Femur (tissue), 1 donor: ENCODE measurements at regions not wholly inside any gene's neighbourhood (a gene's known extent, or its start where the extent isn't known, plus 50 kb on each side); places are given as distances from the start of the nearest gene placed in this dataset.

Source experiments
- DNase-seq: peaks from one replicate; pipeline ENCODE4 v3.0.0-alpha.2; 2017

DNA sequence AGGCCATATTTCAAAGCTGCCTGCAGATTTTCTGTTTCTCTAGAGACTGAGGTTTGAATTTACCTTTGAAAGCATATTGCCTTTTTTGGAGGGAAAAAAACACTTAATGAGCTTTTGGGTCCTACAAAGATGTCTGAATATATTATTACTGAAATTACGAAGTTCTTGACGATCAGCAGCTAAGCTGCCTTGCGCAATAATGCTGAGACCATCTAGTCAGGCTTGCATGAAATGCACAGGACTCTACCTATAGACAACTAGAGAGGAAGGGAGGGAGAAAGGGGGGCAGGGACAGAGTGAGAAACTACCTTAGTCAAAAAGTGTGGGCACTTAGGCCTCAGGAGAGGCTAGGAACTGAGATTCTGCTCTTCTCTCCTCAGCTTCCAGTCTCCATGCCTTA lies 175.9 kb upstream of the KIF2A start:
- DNase-seq: no peak

DNA sequence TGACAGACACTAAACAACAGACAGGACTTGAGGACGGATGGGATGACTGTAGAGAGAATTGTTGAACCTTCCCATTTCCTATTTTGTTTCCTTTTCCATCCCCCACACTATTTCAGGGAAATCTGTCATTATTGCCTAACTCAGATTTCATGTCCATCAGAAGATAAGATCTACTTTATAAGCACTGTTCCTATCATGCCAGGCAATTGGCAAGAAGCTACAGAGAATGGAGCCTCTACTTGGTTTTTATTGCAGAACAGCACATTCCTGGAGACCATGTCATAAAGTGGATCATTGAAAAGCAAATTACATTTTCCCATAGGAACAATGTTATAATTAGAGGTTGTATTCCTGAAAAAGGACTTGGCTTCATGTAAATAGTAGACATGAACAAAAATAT lies 173.7 kb upstream of the KIF2A start:
- DNase-seq: no peak

DNA sequence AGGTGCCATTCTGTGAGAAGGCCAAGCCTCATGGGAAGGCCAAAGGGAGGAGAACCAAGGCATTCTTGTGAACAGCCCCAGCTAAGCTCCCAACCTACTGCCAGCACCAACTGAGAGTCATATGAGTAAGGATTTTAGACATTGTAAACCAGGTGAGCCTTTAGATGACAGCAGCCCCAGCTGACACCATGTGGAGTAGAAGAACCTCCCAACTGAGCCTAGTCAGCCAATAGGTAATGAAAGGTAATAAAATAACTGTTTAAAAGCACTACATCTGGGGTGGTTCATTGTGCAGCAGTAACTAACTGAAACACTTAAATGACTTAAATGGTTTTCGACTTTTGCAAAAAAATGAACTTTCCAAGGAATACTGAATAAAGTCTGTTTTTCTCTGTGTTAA lies 172.6 kb upstream of the KIF2A start:
- no peak for DNase-seq

DNA sequence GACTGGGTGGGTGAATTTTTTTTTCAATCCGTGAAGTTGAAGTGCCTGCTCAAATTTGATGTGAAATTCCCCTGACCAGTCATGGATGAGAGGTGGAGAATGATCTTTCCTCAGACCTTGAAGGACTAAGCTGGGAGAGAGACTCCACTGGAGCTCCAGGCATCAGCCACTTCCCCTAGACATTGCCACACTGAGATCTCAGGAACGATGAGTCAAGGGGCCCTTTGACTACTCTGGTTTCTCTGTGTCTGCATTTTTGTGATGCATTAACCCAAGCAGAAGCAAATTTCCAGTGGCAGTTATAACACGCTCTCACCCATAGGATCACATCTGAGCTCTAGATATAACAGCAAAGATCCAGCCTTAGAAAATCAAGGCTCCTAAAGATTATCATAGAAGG lies 171.2 kb upstream of the KIF2A start:
- DNase-seq: no peak

DNA sequence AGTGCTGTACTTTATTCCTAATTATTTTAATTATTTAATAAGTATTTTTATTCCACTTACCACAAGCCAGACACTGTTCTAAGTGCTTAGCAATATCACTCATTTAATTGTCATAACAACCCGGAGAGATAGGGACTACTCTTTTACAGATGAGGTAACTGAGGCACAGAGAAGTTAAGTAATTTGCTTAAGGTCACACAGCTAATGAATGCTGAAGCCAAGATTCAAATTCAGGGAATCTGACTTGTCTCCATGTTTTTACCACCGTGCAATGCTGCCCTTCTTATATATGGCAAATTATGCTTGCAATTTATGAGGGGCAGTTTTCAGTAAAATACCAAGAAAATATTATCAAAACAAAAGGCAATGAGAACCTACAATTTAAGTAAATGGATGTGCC lies 168.4 kb upstream of the KIF2A start:
- DNase-seq: no peak

DNA sequence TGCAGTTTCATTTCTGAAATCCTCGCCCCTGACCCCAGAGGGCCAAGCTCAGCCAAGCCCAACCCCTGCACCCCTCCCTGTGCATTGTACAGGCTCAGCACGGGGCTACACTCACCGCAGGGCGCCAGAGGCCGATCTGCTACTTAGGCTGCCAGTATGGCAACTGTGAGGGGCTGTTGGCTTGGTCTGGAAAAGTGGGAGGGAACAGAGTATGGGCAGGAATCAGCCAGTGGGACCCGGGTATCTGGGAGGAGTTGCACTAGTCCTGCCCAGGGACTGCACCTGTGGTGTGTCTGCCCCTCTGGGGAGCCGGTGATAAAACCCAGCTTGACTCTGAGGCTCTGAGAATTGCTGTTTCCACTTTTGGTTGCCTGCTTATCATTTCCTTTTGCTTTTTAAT lies 167.4 kb upstream of the KIF2A start:
- no peak for DNase-seq

DNA sequence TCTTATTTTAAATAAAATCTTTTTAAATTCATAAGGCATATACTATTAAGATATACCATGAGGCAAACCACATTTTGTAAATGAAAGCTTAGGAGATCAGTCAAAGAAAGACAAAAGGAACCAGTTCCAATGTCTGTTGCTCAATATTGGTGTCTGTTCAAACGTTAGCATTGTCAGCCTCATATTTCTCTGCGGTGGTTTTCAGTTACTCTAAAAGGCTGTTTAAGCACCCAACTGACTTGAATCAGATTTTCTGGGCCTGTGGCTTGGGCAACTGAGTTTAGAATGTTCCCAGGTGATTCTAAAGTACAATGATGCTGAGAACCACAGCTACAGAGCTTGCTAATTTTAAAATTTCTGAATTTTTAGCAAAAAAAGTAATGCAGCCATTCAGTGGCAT lies 166.3 kb upstream of the KIF2A start:
- no peak for DNase-seq

DNA sequence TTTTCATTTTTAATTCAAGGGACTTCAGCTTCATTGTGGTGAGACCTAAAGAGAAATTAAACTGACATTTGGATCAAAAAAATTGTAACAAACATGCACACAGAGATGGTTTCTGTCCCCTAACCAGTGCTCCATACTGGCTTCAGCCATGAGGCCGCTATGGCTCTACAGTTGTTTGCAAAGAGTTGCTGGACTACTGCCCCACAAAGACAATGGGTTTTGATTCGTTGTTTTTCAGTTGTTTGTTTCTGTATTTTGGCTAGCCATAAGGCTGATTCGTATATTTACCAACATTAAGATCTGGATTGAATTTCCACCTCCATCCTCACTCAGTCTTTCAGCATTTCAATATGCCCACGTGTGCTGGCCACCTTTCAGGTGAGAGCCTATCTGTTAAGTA lies 163.7 kb upstream of the KIF2A start:
- no peak for DNase-seq

DNA sequence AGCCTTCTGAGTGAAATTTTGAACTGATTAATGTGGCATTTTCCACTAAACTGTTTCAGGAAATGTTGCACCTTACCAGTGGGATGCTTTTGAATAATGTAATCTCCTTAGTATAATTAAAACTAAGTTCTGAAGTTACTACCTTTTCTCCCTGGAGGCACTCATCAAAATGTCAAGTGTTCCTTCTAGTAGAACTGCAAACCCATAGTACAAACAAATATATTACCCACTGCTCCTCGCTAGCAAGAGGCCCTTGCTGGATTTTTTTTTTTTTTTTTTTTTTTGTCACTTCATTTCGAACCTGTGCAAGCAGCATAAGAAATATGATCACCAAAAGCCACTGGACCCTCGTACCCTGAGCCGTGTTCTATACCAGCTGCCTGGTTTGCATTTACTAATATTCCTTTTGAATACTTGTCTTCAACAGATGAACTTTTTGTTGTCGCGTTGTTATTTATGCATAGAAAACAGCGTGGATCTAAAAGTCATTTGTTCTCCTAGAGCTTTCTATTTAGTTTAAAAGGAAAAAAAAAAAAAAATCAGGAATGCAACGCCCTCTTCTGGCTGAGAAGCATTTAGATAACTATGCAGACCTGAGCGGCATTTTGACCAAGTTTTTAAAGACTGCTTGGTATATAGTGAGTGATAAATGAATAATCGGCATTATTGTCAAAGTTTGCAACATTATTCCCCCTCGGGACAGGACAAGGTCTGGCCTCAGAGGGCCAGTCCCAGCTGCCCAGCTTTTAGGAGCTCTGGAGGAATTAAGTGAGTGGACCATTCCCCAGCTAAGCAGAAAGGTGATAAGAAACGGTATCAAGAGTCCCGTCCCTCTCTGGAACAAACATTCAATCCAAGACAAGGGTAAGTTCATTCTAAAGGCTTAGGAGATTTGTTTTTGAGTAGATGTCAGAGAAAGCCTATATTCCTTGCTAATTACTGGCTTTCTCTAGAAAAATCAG lies 162.5 kb upstream of the KIF2A start:
- no peak for DNase-seq

DNA sequence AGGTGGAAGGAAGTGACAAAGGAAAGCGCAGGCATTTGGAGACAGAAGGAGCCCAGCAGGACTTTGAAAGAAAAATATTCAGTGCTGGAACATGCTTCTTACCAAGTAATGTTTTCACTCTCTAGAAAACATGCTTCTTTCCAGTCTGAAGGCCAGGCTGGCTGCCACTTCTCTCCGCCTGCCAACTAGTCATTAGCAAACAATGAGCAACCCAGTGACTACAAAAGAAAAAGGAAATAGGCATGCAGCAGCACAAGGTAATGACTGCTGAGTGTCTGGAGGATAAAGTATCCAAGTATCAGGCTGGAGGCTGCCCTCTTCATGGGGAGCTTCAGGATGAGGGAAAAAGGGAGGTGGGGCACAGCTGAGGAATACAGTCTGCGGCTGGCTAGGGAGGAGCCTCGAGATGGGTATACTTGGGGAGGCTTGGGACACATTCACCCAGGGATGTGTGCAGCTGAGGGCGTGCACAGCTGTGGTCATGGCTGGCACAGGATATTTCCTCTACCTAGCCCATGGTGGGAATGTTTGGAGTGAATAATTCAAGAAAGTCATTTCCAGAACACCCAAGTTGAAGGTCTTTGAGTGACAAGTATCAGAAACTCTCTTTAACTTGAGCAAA lies 161.5 kb upstream of the KIF2A start:
- DNase-seq: no peak

DNA sequence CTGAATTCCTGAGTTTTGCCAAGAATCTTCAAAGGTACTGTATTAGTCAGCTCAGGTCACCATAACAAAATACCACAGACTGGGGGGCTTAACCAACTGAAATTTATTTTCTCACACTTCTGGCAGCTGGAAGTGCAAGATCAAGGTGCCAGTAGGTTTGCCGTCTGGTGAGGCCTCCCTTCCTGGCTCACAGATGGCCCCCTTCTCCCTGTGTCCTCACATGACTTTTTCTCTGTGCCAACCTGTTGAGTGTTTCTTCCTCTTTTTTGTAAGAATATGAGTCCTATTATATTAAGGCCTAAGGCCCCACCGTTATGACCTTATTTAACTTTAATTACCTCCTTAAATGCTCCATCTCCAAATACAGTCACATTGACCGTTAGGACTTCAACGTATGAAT lies 156.1 kb upstream of the KIF2A start:
- no peak for DNase-seq

DNA sequence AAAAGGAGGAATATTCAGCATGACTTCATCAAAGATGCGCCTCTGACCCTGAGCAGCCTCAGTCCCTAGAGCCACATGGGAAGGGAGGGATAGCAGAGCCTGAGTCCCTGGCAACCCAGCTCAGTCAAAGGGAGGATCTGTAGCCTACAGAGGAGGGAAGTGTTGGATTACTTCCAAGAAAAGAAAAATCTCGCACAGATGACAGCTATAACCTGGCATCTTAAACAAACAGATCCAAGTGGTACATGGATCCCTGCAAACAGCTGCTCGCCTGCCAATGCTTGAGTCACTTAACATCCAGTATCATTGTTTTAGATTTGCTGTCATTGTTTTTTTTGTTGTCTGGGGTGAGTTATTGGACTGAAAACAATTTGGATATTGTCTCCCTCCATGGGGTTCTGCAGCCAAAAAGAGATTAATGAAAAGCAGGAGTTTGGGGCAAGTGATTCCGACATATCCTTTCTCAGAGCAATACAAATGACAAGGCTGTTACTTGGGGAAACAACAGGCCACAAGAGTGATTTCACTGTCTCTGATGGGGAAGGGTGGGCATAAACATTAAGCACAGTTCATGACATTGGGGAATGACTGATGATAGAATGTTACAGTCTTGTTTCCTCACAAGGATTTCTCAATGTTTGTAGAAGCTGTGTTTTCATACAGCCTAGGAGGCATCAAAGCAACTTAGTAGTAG lies 153.5 kb upstream of the KIF2A start:
- DNase-seq: no peak

DNA sequence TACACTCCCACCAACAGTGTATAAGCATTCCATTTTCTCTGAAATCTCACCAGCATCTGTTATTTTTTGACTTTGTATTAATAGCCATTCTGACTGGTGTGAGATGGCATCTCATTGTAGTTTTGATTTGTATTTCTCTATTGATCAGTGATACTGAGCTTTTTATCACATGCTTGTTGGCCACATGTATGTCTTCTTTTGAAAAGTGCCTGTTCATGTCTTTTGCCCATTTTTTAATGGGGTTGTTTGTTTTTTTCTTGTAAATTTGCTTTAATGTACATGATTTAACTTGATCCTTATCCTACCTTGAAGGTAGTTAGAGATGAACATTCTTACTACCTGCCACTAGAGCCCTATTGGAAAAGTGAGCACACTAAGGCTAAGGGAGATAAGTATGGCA lies 151.2 kb upstream of the KIF2A start:
- DNase-seq: no peak

DNA sequence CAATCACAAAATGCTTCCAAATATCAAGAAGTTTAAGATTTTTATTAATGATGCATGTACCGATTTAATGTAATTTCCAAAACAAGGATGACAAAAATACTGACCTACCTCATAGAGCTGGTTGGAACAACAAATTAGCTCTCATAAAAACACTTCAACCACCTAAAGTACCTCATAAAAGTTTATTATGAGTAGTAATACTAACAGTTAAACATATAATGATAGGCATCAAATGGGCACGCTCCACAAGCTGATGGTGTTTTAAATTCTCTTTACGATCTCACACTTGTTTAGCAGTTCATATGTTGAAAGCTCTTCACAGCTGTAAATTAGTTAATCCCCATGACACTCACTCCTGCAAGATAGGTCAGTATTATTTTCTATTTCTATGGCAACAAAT lies 150.0 kb upstream of the KIF2A start:
- DNase-seq: no peak

DNA sequence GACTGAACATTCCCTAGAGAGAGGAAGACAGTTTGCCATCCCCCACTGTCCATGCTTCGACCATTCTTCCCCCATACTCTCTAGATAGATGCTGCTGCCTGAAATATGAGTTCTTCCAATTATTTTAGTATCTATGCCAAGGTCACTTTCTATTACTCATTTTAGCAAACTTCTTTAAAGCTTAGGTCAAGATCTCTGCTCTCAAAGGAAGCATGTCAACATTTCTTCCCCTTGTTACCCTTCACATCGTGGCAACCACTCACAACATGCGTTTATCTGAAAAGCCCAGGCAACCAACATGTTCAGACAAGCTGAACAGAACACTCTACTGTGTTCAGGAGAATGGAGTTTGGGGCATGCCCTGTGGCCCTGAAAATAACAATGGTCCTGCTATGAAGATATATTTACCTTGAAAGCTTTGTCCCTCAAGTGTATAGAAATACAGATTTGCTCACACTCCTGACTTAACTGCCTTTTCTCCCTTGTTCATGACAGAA lies 138.4 kb upstream of the KIF2A start:
- DNase-seq: no peak

DNA sequence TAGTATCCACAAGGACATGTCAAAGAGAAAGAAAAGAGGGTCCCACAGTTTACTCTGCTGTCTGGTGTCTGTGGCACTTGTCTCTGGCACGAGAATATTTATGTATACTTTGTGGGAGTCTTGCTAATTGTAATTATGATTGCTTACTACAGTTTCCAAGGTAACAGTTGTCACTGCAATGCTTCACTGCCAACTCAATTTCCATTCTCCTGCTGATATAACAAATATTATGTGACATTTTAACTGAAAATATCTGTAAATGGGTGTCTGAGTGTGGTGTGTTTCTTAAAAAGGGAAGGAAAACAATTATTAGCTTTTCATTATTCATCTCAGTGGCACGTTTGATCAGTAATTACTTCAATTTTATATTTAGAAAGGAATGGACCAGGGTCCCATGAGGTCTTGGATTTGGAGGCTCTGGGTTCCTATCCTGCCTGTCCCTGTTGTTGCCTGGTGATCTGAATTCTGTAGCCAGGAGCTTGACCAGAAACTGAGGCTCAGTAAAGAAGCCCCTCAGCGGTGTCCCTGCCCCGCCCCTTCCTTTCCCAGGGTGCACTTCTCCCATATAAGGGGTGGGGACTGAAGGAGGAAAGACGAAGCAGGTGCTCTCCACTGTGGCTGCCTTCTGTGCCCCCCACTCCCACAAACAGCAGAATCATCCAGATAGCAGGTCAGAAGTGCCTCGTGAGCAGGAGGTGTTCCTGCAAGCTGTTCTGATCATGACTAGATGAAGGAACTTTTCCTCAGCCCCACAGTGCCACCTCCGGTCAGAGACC lies 137.3 kb upstream of the KIF2A start:
- DNase-seq: no peak

DNA sequence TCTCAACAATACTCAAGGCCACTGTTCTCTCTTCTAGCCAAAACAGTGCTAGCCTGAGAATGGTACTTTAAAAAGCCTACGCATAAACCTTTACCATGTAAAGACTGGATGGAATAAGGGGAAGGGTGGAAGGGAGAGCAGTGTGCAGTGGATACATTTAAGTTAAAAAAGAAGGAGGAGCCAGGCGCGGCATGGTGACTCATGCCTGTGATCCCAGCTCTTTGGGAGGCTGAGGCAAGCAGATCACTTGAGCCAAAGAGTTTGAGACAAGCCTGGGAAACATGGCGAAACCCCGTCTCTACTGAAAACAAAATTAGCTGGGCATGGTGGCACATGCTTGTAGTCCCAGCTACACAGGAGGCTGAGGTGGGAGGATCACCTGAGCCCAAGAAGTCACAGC lies 127.7 kb upstream of the KIF2A start:
- DNase-seq: no peak

DNA sequence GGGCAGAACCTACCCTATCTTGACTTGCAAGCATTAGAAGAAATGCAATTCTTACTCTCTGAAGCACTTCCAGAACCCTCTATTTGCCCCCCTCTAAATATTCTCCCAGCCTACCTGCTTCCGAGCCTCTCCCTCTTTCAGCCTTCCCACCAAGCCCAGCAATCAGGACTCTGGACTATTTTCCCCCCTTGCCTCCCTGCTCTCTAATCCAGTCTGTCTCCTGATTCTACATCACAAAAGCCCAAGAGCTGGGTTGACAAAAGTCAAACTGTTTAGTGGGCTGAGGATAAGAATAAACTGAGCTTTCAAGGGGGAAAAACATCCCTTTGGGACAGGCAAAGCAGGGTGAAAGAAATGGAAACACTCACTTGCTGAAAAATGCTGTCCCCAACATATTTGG lies 123.2 kb upstream of the KIF2A start:
- no peak for DNase-seq

DNA sequence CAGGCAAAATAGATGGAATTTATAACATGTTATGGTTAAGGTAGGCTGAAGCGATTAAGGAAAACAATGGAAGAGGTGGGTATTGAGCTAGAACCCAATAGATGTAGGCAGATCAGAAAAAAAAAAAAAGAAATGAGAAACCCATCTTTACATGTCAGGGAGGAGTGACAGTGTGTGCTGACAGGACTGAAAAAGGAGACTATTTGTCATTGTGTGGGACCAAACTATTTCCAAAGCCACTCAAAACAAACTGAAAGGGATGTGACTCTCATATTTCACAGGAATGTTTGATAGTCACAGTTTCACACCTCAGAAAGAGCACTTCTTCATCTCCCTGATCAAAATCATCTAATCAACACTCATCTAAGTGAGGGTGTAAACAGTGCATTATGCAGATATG lies 122.3 kb upstream of the KIF2A start:
- no peak for DNase-seq

DNA sequence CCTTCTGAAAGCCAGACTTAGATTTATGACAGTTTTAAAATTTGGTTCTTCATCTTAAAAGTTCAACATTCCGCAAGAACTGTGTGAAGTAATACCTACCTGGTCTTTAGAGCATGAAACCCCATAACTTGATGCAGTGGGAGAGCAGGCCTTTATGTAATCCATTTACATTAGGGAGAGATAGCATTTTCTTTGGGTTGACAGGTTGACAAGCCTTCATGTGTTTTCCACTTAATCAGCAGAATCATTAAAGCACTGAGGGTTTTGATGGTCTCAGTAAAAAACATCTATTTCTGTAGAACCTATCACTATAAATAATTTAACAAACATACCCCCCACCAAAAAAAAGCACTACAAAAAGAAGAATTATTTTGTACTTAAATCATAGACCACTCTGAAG lies 121.6 kb upstream of the KIF2A start:
- no peak for DNase-seq

DNA sequence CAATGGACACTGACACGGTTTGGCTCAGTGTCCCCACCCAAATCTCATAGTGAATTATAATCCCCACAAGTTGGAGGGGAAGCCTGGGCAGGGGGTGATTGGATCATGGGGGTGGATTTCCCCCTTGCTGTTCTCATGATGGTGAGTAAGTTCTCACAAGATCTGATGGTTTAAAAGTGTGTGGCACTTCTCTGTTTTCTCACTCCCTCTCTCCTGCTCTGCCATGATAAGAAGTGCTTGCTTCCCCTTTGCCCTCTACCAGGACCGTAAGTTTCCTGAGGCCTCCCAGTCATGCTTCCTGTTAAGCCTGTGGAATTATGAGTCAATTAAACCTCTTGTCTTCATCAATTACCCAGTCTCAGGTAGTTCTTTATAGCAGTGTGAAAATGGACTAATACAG lies 115.8 kb upstream of the KIF2A start:
- DNase-seq: no peak

DNA sequence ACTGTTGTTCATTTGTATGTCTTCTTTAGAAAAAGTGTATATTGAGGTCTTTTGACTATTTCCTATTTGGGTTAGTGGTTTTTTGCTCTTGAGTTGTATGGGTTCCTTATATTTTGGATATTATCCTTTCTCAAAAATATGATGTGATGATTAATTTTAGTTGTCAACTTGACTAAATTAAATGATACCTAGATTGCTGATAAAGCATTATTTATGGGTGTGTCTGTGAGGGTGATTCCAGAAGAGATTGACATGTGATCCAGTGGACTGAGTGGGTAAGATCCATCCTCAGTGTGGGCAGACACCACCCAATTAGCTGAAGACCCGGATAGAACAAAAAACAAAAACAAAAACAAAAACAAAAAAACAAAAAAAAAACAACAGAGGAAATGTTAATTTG lies 115.1 kb upstream of the KIF2A start:
- no peak for DNase-seq

DNA sequence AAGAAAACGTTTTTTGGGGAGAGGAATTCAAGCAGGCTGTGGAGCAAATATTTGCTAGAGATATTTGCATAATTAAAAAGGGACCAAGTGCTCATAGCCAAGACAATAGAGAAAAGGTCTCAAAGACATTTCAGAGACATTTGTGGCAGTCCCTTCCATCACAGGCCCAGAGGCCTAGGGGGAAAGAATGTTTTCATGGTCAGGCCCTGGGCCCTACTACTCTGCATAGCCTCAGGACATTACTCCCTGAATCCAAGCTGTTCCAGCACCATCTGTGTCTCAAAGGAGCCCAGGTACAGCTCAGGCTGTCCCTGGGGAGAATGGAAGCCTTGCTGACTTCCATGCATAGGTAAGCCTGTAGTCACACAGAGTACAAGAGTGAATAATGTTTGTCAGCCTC lies 113.0 kb upstream of the KIF2A start:
- DNase-seq: no peak
